NOMO-1 (cell line): ENCODE measurements at regions not wholly inside any gene's neighbourhood (a gene's known extent, or its start where the extent isn't known, plus 50 kb on each side); places are given as distances from the start of the nearest gene placed in this dataset.

Experiments used
- DNase-seq, 2 experiments: peaks; one replicate each; lab custom pipeline; 2025; ENCODE audit not compliant: unreplicated experiment in 2 of 2; lab: John Stamatoyannopoulos, UW

- DNase-seq: no peak
Measured at GRCh38 chr2:105653302-105653701, 91.4 kb upstream of the NCK2 start.

DNA sequence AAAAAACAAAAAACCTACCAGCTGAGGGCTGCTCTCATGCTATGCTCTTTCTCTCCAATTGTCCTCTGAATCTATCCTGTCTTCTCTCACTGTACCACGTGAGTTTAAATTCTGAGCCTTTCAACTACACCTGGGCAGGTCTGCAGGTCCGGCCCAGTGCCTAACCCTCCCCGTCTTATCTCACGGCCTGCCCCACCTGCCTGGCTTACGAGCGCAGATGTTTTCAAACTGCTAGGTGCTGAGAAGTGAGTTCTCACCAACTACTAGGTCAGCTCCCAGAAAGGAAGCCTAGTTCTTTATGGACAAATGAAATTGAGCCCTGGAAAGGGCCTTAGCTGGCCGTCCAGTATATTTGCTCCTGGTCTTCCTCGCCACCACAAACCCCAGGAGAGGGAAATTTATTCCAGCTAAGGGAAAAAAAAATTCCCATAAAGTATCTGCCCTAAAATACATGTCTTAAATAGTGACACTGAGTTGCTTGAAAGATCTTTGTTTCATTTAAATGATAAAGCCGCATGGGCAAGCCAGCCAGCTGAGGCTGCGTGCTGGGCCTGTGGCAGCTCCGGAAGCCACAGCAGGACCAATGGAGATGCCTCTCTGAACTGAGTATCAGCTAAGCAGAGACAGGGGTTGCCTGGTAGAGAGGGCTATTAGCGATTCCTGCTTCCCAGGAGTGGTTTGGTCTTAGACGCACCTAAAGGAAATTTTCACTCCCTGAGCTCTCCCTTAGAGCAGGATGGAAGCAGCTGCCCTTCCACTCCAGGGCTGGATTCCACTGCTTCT is 92.5 kb upstream of the NCK2 start:
- DNase-seq: no peak

DNA sequence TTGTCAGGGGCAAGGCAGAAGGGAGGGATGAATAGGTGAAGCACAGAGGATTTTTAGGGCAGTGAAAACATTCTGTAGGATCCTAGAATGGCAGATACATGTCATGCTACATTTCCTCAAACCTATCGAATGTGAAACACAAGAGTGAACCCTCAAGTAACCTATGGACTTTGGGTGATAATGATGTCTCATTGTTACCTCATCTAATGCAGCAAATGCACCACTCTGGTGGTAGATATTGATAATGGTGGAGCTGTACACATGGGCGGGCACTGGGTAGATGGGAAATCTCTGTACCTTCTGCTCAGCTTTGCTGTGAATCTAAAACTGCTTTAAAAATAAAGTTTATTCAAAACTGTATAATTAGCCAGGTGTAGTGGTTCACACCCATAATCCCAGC is 95.2 kb upstream of the NCK2 start:
- DNase-seq: no peak

- DNase-seq: no peak
Measured at GRCh38 chr2:105647731-105648130, 97.0 kb upstream of the NCK2 start.

GRCh38 chr2:105646774-105647076 is 98.0 kb upstream of the NCK2 start:
- no peak for DNase-seq

DNA sequence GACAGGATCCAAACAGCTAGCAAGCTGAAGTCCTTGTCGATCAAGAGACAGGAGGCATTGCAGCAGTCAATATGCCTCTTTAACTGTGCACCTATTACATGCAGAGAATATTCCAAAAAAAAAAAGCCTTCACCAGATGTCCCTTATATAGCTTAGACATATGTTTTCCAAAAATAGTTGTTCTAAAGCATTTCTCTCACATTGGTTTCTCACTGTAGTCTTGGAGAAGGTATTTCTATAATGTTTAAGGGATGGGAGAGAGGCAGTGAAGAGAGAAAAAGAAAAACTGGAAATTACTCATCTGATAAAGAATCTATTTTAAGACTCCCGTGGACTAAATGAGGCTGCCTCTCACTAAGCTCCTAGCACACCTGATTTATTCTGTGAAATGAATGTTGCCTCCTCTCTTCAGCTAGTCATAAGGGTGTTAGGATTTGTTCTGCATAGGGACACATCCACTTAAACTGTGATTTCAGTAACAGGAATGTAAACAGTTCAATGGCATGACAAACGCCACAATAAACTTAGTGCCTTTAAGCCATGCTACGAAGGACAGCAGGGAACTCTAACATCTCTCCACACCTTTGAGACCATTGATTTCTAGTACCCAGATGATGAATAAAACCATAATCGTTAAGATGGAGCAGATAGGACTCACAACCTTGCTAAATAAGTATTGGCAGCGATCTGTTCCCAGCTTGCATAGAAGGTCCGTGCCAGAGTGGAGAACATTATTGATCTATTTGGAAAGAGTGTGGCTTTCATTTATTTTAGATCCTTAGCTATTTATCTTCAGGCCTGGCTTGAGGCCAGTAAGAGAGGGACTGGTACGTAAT is 98.6 kb upstream of the NCK2 start:
- DNase-seq: no peak

DNA sequence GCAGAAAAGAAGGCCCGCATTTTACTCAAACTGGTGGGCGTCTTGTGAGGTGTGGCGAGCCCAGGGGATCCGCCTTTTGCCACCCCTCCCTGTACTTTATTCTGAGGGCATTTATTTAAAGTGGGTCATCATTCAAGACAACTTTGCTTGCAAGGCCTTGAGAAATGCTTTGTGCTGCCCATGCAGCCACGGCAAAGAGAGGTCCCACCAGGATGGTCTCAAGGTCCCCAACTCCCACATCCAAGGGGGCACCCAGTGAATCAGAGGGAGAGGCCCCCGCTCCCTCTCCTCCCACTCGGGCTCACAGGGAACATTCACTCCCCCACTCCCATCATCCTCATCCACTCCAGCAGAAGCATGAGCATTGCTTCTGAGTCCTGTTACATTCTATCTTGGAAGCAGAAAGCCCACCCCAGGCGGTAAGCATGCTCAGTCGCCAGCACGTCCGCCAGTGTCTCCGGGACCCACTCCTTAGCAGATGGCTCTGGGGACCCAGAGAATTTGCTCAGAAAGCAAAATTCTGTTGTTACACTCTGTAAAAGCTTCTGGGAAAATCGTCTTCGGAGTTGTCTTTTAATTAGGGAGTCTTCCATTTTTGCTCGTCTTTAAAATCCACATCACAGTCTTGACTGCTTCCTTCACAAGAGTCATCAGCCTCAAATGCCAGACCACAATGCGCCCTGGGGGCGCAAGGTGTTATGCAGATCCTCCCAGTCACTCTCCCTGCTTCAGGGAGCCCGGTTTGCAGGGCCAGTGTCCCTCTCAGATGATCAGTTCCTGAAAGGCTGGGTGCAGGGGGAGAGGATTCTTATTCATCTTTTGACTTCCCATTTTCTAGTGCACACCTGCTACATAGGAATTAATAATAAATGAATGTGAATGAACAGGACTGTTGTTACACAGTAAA is 99.4 kb upstream of the NCK2 start:
- no peak for DNase-seq

DNA sequence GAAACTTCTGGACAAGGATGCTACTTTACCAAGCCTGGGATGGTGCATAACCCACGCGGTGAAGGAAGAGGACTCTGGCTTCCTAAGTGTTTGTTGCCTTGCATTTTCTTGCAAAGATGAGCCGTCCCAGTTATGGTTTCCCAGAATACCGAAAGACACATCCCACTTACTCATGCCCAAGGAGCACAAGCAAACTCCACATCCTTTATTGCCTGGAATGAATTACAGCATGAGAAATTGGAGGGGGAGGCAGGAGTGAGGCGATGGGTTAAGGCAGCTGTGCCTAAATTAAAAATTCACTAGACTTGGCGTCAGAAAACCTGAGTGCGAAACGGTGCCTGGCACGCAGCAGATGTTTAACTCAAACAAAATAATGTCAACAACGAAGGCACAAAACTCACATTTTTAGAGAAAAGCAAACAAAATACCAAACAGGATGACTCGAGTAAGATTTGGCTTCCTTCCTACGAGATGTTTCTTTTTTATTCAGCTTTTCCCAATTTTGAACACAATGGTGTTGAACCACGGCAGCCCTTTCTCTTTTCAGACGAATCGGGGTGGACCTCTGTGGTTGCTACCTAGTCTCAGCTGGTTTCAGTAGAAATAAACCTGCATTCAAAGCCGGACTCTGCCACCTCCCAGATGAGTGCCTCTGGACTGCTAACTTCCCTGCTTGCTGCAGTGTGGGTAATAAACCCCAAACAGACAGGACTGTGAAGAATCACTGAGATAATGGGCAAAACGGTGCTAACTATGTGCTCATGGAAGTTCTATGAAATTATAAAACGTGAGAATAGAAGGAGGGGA is 100.3 kb upstream of the NCK2 start:
- DNase-seq: no peak

GRCh38 chr2:105643405-105644173 is 101.1 kb upstream of the NCK2 start:
- no peak for DNase-seq

- no peak for DNase-seq
Measured at GRCh38 chr2:105641389-105641811, 103.3 kb upstream of the NCK2 start.

GRCh38 chr2:105640246-105640645 is 104.5 kb upstream of the NCK2 start:
- no peak for DNase-seq

GRCh38 chr2:105636109-105636740 is 108.5 kb upstream of the NCK2 start:
- DNase-seq: no peak

- no peak for DNase-seq
Measured at GRCh38 chr2:105635564-105635963, 109.1 kb upstream of the NCK2 start.

- DNase-seq: no peak
Measured at GRCh38 chr2:105634198-105634597, 110.5 kb upstream of the NCK2 start.

GRCh38 chr2:105631922-105632321 is 112.8 kb upstream of the NCK2 start:
- DNase-seq: no peak

DNA sequence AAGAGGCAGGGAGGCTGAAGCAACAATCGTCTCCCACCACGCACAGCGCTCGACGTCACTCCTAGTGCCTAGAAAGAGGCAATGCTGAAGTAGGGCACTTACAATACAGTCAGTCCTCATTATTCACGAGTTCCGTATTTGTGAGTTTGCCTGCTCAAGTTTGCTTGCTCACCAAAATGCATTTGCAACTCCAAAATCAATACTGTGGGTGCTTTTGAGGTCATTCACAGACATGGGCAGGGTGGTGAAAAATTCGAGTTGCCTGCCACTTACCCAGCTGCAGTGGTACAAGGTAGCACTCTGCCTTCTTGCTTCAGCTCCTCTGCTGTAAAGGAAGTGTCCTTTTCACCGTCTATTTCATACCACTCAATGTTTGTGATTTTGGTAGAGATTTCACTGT is 113.7 kb upstream of the NCK2 start:
- DNase-seq: no peak

GRCh38 chr2:105629634-105630033 is 115.1 kb upstream of the NCK2 start:
- DNase-seq: no peak

GRCh38 chr2:105627534-105627933 is 117.2 kb upstream of the NCK2 start:
- DNase-seq: no peak

- DNase-seq: no peak
Measured at GRCh38 chr2:105626966-105627340, 117.8 kb upstream of the NCK2 start.
